ENCODE measurements at regions not wholly inside any gene's neighbourhood (a gene's known extent, or its start where the extent isn't known, plus 50 kb on each side); places are given as distances from the start of the nearest gene placed in this dataset.

GRCh38 chr7:80312139-80312661 lies 177.6 kb downstream of the GNAI1 start:
- intact Hi-C loops (cut with micrococcal nuclease), result no loop called here
- Histone ChIP-seq H4K20me1 (ENCODE audit: insufficient read depth, low read length) (no peaks in the 10 kb centered on the region), H3K9me3 (replicated peaks in 1 of 2; ENCODE audit: control insufficient read depth in 1 of 2, insufficient read depth in 1 of 2, low read length in 2 of 2) (no peaks in the 10 kb centered on the region), H3K4me3 (replicated peaks in 1 of 3; ENCODE audit: low read depth in 2 of 3, low read length in 3 of 3) (no peak overlapping the region), H3K4me2 (replicated peaks; ENCODE audit: extremely low read depth, low read length, poor library complexity, severe bottlenecking) (no peak overlapping the region), H3K9ac (ENCODE audit: insufficient read depth, low read length, poor library complexity, severe bottlenecking) (no peak overlapping the region), H3K27ac (ENCODE audit: low read depth in 1 of 2, low read length in 2 of 2) (no peak overlapping the region), H3K4me1 (ENCODE audit: control insufficient read depth in 1 of 2, insufficient read depth in 2 of 2, low read length in 2 of 2) (no peaks in the 10 kb centered on the region), H3K36me3 (replicated peaks in 1 of 2; ENCODE audit: control insufficient read depth in 1 of 2, insufficient read depth in 2 of 2, low read length in 2 of 2) (no peaks in the 10 kb centered on the region), H2AFZ (ENCODE audit: insufficient read depth, low read depth, low read length, poor library complexity, severe bottlenecking) (no peak overlapping the region), H3K27me3 (ENCODE audit: control insufficient read depth in 2 of 2, insufficient read depth in 2 of 2, low read length in 2 of 2) (no peaks in the 10 kb centered on the region), H3K79me2 (ENCODE audit: insufficient read depth, low read length) (no peaks in the 10 kb centered on the region)
- Mint-ChIP-seq H3K27me3 (ENCODE audit: low read depth in 3 of 3) (peaks cover 0 to 2% (median 1%) of the 10 kb centered on the region in 3 donors), H3K9me3 (peaks cover 0 to 3% (median 0%) of the 10 kb centered on the region in 7 donors), H3K27ac (no peak overlapping the region), H3K36me3 (no peaks in the 10 kb centered on the region), H3K4me1 (no peaks in the 10 kb centered on the region), H3K4me3 (no peak overlapping the region)
- no peak for DNase-seq
- no peak for TF ChIP-seq CTCF (IDR thresholded peaks at IDR 0.05)
- 30% methylated on average over 5 of the region's 5 CpGs for WGBS (ENCODE audit: insufficient coverage)

- TF ChIP-seq CTCF (IDR thresholded peaks at IDR 0.05), result no peak
- peaks cover 0 to 2% (median 1%) of the 10 kb centered on the region in 3 donors for H3K27me3 Mint-ChIP-seq (ENCODE audit: low read depth in 3 of 3)
- no CpG with 5 or more reads among the region's 2 CpGs for WGBS (ENCODE audit: insufficient coverage)
- DNase-seq, result no peak
- H4K20me1 ChIP-seq (ENCODE audit: insufficient read depth, low read length), result no peaks in the 10 kb centered on the region
- H3K36me3 Mint-ChIP-seq, result no peaks in the 10 kb centered on the region
- H2AFZ ChIP-seq (ENCODE audit: insufficient read depth, low read depth, low read length, poor library complexity, severe bottlenecking), result no peak overlapping the region
- H3K36me3 ChIP-seq (replicated peaks in 1 of 2; ENCODE audit: control insufficient read depth in 1 of 2, insufficient read depth in 2 of 2, low read length in 2 of 2), result no peaks in the 10 kb centered on the region
- H3K9ac ChIP-seq (ENCODE audit: insufficient read depth, low read length, poor library complexity, severe bottlenecking), result no peak overlapping the region
- H3K4me2 ChIP-seq (replicated peaks; ENCODE audit: extremely low read depth, low read length, poor library complexity, severe bottlenecking), result no peak overlapping the region
- no peaks in the 10 kb centered on the region for H3K27me3 ChIP-seq (ENCODE audit: control insufficient read depth in 2 of 2, insufficient read depth in 2 of 2, low read length in 2 of 2)
- no peak overlapping the region for H3K27ac ChIP-seq (ENCODE audit: low read depth in 1 of 2, low read length in 2 of 2)
- no peaks in the 10 kb centered on the region for H3K4me1 Mint-ChIP-seq
- H3K4me3 Mint-ChIP-seq, result no peak overlapping the region
- H3K79me2 ChIP-seq (ENCODE audit: insufficient read depth, low read length), result no peaks in the 10 kb centered on the region
- H3K9me3 ChIP-seq (replicated peaks in 1 of 2; ENCODE audit: control insufficient read depth in 1 of 2, insufficient read depth in 1 of 2, low read length in 2 of 2), result no peaks in the 10 kb centered on the region
- H3K27ac Mint-ChIP-seq, result no peak overlapping the region
- no peaks in the 10 kb centered on the region for H3K4me1 ChIP-seq (ENCODE audit: control insufficient read depth in 1 of 2, insufficient read depth in 2 of 2, low read length in 2 of 2)
- H3K4me3 ChIP-seq (replicated peaks in 1 of 3; ENCODE audit: low read depth in 2 of 3, low read length in 3 of 3), result no peak overlapping the region
- intact Hi-C loops (cut with micrococcal nuclease), result no loop called here
- H3K9me3 Mint-ChIP-seq, result peaks cover 0 to 3% (median 0%) of the 10 kb centered on the region in 7 donors
These were observed 176.7 kb downstream of the GNAI1 start for GRCh38 chr7:80311313-80311712.
